Thymus (tissue), 11 donors: ENCODE measurements at regions not wholly inside any gene's neighbourhood (a gene's known extent, or its start where the extent isn't known, plus 50 kb on each side); places are given as distances from the start of the nearest gene placed in this dataset.
"Not testable (repeated sequence)": the region's sequence is repeated elsewhere in the genome, so short reads cannot be mapped to it uniquely, and the experiment has no call there.

Experiments
- DNase-seq, 9 donors: peaks; one replicate each; pipeline ENCODE4 v3.0.0-alpha.2; 2013; ENCODE audit warnings: low spot score in 9 of 9, low read depth in 6 of 9, missing footprints in 1 of 9
- H3K27ac ChIP-seq, 2 donors: one replicate each; pipeline ENCODE4 v1.5.1; 2013; ENCODE audit warnings: control low read depth in 1 of 2, low read depth in 1 of 2, low read length in 1 of 2, mild to moderate bottlenecking in 1 of 2, moderate library complexity in 1 of 2
- H3K27me3 ChIP-seq, 2 donors: one replicate each; pipeline ENCODE4 v1.5.1; 2013; ENCODE audit warnings: low read length in 1 of 2; ENCODE audit not compliant: control insufficient read depth in 2 of 2, insufficient read depth in 1 of 2
- H3K36me3 ChIP-seq, 2 donors: one replicate each; pipeline ENCODE4 v1.5.1; 2013; ENCODE audit warnings: low read length in 1 of 2, mild to moderate bottlenecking in 1 of 2, moderate library complexity in 1 of 2; ENCODE audit not compliant: control insufficient read depth in 2 of 2, insufficient read depth in 2 of 2
- H3K4me1 ChIP-seq, 2 donors: one replicate each; pipeline ENCODE4 v1.5.1; 2013; ENCODE audit warnings: low read length in 2 of 2; ENCODE audit not compliant: control insufficient read depth in 2 of 2, insufficient read depth in 2 of 2
- H3K4me3 ChIP-seq, 2 donors: one replicate each; pipeline ENCODE4 v1.5.1; 2013; ENCODE audit warnings: low read length in 2 of 2, control low read depth in 1 of 2, mild to moderate bottlenecking in 1 of 2
- H3K9me3 ChIP-seq, 2 donors: one replicate each; pipeline ENCODE4 v1.5.1; 2013; ENCODE audit warnings: low read length in 1 of 2, mild to moderate bottlenecking in 1 of 2; ENCODE audit not compliant: control insufficient read depth in 2 of 2, insufficient read depth in 1 of 2
- WGBS: extraction: QIAGEN DNeasy Blood & Tissue Kit; methylation state at CpG from one replicate; pipeline ENCODE4 v1.1.7; 2013; 5-methylcytosine and 5-hydroxymethylcytosine counted together
- donor health status: healthy.

DNA sequence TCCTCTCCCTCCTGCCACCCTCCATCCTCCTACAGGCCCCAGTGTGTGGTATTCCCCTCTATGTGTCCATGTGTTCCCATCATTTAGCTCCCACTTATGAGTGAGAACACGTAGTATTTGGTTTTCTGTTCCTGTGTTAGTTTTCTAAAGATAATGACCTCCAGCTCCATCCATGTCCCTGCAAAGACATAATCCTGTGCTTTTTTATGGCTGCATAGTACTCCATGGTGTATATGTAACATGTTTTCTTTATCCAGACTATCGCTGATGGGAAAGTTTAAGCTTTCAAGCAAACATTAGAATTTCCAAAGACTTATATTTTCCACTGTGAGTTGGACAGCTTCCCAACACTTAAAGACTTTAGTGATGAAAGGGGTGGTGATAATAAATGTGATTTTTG lies 105.9 kb upstream of the PIAS1 start:
- Histone ChIP-seq H3K36me3 (no peaks in the 10 kb centered on the region), H3K9me3 (no peaks in the 10 kb centered on the region), H3K4me1 (peaks cover 3 to 20% of the 10 kb centered on the region in 2 donors), H3K27me3 (no peaks in the 10 kb centered on the region), H3K4me3 (no peak overlapping the region), H3K27ac (no peak overlapping the region)
- no peak for DNase-seq
- WGBS: 98% methylated on average over 2 of the region's 2 CpGs

DNA sequence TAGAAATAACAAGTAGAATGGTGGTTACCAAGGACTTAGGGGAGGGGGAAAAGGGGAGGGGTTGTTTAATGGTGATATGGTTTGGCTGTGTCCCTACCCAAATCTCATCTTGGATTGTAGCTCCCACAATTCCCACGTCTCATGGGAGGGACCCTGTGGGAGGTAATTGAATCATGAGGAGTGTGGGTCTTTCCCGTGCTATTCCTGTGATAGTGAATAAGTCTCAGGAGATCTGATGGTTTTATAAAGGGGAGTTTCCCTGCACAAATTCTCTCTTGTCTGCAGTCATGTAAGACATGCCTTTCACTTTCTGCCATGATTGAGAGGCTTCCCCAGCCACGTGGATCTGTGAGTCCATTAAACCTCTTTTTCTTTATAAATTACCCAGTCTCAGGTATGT lies 102.9 kb upstream of the PIAS1 start:
- not testable (repeated sequence) for H3K36me3 ChIP-seq, H3K27me3 ChIP-seq, H3K4me3 ChIP-seq, H3K9me3 ChIP-seq, H3K27ac ChIP-seq, DNase-seq
- peaks cover 3 to 13% of the 10 kb centered on the region in 2 donors for H3K4me1 ChIP-seq
- WGBS: 91% methylated on average over 3 of the region's 3 CpGs

DNA sequence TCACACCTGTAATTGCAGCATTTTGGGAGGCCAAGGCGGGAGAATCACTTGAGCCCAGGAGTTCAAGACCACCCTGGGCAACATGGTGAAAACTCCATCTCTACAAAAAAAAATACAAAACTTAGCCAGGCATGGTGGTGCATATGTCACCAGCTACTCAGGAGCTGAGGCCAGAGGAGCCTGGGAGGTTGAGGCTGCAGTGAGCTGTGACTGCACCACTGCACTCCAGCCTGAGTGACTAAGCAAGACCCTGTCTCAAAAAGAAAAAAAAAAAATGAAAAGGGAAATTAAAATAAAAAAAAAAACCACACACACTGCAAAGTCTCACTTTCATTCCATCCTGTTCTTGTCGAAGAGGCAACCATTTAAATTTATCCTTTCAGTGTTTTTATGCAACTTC lies 100.8 kb upstream of the PIAS1 start:
- 57% methylated on average over 2 of the region's 2 CpGs for WGBS
- Histone ChIP-seq H3K4me1 (no peaks in the 10 kb centered on the region), H3K9me3 (no peaks in the 10 kb centered on the region), H3K27me3 (no peaks in the 10 kb centered on the region), H3K36me3 (no peaks in the 10 kb centered on the region), H3K27ac (no peak overlapping the region), H3K4me3 (no peak overlapping the region)
- DNase-seq: no peak

DNA sequence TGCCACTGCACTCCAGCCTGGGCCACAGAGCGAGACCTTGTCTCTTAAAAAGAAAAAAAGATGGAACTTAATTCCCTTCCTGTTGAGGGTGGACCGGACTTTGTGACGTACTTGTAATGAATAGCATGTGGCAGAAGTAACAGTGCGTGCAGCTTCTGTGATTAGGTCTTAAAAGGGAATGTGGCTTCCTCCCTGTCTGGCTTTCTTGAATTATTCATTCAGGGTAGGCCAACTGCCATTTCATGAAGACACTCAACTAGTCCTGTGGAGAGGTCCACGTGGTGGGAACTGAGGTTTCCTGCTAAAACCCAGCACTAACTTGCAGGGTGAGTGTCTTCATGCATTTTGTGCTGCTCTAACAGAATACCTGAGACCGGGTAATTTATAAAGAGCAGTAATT lies 98.9 kb upstream of the PIAS1 start:
- 46% methylated on average over 6 of the region's 6 CpGs for WGBS
- H3K4me1 ChIP-seq: no peaks in the 10 kb centered on the region
- H3K36me3 ChIP-seq: no peaks in the 10 kb centered on the region
- H3K27ac ChIP-seq: no peak overlapping the region
- H3K9me3 ChIP-seq: no peaks in the 10 kb centered on the region
- DNase-seq: no peak
- H3K27me3 ChIP-seq: no peaks in the 10 kb centered on the region
- H3K4me3 ChIP-seq: no peak overlapping the region

DNA sequence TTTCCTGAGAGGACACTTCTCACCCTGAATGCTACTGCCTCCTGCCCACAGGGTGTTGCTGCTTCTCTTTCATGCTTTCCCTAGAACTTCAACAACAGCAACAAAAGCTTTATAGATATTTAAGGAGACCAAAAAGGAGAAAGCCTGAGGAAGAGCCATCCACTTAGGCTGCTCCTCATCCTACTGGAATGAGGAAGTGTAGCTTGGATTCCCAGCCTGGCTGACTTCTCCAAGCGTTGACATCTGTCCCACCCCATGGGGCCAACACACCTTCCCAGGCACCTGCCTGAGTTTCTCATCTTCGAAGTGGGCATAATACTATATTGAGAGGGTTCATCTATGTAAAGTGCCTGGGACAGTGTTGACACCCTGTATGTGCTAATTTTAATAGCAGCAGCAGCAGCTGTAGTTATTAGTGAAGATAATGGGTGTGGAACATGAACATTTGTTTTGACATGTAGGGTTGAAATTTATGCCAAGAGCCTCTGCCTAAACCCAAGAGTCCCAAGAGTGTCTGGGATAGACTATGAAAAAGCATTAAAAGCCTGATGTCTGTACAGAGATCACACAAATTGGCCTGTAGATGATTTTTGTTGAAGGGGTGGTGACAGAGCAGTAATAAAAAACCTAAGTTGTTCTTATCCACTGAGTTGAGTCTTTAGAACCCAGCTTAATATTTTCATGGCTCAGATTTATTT lies 96.5 kb upstream of the PIAS1 start:
- Histone ChIP-seq H3K36me3 (no peaks in the 10 kb centered on the region), H3K4me3 (no peak overlapping the region), H3K4me1 (peaks cover 3 to 10% of the 10 kb centered on the region in 2 donors), H3K27me3 (no peaks in the 10 kb centered on the region), H3K9me3 (no peaks in the 10 kb centered on the region), H3K27ac (peak overlapping the region in 1 of 2 donors; percentile 10)
- 62% methylated on average over 2 of the region's 2 CpGs for WGBS
- no peak for DNase-seq

DNA sequence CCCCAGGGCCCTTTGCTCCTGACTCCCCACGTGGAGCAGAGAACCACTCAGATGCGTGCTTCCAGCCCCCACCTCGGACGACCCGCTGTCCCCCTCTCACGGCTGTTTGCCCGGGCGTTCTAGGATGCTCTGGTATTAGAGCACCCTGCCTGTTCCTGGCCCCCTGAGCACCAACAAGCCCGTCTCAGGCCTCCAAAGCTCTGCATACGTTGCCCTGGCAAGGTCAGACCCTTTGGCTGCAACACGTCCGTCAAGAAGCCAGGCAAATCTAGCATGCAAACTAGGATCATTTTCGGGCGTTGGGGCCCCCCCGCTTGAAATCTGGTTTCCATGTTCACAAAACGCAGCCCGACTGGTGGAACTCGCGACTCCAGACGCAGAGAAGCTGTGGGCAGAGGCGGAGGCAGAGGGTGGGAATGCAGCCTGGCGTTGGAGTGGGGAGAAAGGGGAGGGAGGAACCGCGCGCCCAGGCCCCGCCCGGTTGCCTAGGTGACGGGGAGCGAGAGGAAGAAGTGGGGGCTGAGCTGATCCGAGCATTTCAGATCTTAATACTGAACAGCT lies 86.2 kb upstream of the PIAS1 start:
- peak overlapping the region; percentile 11 to 31 for H3K4me3 ChIP-seq
- WGBS: 31% methylated on average over 30 of the region's 30 CpGs
- H3K27ac ChIP-seq: no peak overlapping the region
- no peaks in the 10 kb centered on the region for H3K9me3 ChIP-seq
- peaks cover 12 to 15% of the 10 kb centered on the region in 2 donors for H3K4me1 ChIP-seq
- H3K27me3 ChIP-seq: no peaks in the 10 kb centered on the region
- no peaks in the 10 kb centered on the region for H3K36me3 ChIP-seq
- peak in 7 of 9 donors; percentile 23 to 72 (median 48) for DNase-seq

DNA sequence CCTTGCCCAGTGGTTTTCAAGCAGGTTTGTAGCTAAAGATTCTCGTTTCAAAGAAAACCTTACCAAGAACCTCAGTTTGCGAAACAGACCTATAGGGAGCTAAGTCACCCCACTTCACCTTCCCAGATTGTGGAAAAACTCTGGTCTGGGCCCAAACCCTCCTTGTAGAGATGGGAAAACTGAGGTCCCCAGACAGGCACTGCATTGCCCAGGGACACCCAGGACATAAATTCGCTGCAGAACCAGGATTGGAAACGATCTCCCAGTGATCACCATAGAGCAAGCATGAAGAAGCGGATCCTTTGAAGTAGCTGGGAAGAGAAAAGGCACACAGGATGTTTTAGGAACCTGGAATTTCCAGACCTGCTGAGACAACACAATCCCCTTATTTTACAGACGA lies 85.6 kb upstream of the PIAS1 start:
- Histone ChIP-seq H3K9me3 (no peaks in the 10 kb centered on the region), H3K36me3 (no peaks in the 10 kb centered on the region), H3K27me3 (no peaks in the 10 kb centered on the region), H3K27ac (no peak overlapping the region), H3K4me3 (peak overlapping the region; percentile 4 to 11), H3K4me1 (peaks cover 12 to 15% of the 10 kb centered on the region in 2 donors)
- 62% methylated on average over 6 of the region's 6 CpGs for WGBS
- no peak for DNase-seq

DNA sequence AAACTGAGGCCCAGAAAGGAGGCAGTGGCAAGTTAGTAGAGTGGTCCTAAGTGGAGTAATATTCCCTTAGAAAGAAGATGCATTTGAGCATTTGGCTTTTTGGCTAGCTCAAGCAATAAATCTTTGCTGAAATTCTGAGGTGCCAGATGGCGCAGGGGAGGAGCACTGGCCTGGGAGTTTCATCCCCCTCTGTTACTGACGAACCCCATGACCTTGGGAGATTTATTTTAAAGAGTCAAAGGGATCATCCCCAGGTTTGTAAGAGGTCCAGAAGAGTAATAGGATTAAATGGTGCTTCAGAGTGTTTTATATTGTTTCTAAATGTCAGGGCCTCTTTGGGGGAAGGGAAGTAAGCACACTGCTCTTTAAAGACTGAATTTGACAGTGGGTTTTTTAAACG lies 85.1 kb upstream of the PIAS1 start:
- Histone ChIP-seq H3K4me3 (no peak overlapping the region), H3K27me3 (no peaks in the 10 kb centered on the region), H3K36me3 (no peaks in the 10 kb centered on the region), H3K27ac (no peak overlapping the region), H3K4me1 (peaks cover 12 to 15% of the 10 kb centered on the region in 2 donors), H3K9me3 (no peaks in the 10 kb centered on the region)
- 88% methylated on average over 3 of the region's 3 CpGs for WGBS
- DNase-seq: no peak

DNA sequence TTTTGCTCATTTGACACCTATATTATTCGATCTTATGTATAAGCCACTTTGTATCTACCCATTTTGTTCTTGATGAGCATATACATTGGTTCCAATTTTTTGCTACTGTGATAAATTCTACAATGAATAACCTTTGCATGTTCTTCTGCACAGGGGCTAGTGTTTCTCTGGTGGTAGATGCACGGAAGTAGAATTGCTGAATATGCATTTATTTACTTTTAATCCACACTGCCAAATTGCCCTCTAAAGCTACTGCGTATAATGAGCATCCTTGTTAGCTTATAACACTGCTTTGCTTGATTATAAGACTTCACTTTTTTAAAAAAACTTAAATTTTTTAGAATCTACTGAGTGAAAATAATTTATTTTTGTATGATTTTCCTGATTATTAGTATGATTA lies 84.2 kb upstream of the PIAS1 start:
- H3K4me1 ChIP-seq: peaks cover 12 to 15% of the 10 kb centered on the region in 2 donors
- H3K9me3 ChIP-seq: no peaks in the 10 kb centered on the region
- no peak overlapping the region for H3K27ac ChIP-seq
- no peaks in the 10 kb centered on the region for H3K36me3 ChIP-seq
- no peak for DNase-seq
- WGBS: 97% methylated on average over 3 of the region's 3 CpGs
- H3K27me3 ChIP-seq: no peaks in the 10 kb centered on the region
- no peak overlapping the region for H3K4me3 ChIP-seq
